ENCODE measurements at regions not wholly inside any gene's neighbourhood (a gene's known extent, or its start where the extent isn't known, plus 50 kb on each side); places are given as distances from the start of the nearest gene placed in this dataset.
"Not testable (repeated sequence)": the region's sequence is repeated elsewhere in the genome, so short reads cannot be mapped to it uniquely, and the experiment has no call there.

DNA sequence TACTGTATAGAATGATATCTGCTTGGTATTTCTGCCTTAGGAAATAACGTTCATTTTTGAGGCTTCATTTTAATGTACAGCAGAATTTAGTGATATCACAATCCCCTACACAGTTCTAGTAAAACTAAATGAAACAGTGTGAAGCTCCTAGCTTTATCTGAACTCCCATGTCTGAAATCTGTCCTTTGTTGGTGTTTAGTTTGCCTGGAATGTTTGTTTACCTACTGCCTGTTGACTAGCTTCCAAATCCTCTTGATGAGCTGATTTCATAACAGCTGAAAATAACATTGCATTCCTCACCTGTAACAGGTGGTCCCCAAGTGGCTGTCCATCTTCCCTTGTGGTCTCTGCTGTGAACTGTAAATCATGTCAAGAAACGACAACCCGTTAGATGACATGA lies 629.1 kb downstream of the TTLL7 start:
- DNase-seq: not testable (repeated sequence)

DNA sequence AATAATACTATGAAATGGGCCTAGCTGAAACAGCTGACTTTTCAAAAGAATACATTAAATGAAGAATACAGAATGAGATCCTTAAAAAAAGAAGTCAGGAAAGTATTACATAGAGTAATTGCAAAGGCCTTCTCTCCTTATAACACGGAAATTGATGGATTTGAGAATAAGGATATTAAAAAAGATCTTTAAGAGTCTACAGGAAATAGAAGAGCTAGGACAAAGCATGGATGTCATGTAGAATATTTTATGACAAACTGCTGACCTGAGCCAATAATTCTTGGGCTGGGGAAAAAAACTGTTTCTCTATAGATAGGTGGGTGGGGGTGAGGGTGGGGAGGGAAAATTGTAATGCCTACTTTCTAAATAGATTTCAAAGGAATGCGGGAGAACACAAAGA lies 633.6 kb downstream of the TTLL7 start:
- not testable (repeated sequence) for DNase-seq

DNA sequence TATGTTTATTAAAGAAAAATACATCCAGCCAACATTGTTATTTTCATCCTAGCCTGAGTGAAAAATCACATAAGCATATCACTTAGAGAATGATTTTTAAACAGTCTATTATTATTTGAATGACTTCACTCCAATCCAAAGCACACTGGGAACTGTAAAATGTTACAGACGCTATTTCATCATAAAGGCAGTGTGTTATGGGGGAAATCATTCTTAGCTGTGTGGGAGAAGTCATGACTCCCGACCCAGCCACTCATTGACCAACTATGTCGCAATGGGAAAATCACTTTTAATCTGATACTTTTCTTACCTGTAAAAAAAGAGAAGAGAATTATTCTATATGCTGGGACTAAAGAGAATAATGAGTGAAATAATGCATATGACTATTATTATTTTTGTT lies 653.6 kb downstream of the TTLL7 start:
- DNase-seq: not testable (repeated sequence)

DNA sequence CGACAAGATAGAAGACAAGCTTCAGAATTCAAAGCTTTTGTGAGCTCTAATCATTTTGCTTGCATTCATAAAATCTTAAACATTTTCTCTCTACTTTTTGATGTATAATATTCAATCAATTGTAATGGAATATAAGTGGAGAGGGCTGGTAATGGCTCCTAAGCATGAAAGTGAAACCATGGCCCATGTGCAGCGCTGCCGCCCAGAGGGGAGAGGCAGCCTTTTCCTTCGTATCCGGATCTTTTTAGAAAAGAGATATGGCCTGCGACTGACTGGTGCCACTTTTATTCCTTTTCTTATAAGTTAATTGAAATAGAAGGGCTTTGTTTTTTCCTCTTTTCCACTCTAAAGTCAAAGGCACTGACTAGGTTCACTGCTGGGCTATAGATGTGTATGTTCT lies 655.2 kb downstream of the TTLL7 start:
- DNase-seq: not testable (repeated sequence)

DNA sequence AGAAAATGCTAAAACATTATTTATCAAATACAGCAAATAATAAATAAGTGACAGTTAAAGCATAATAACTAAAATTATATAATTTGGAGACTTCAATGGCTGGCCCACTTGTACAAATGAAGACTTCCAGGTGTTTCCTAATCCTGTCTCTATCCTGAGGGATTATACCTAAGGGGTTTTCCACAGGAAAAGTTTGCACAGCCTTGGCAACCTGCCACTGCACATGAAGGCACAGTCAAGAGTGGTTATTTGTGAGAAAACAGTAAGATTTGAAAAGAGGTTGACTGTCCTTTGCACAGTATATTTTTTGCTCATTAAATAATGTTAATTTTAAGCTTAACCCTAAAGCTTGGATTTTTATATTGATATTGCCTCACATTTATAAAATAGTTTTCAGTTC lies 655.9 kb downstream of the TTLL7 start:
- not testable (repeated sequence) for DNase-seq

DNA sequence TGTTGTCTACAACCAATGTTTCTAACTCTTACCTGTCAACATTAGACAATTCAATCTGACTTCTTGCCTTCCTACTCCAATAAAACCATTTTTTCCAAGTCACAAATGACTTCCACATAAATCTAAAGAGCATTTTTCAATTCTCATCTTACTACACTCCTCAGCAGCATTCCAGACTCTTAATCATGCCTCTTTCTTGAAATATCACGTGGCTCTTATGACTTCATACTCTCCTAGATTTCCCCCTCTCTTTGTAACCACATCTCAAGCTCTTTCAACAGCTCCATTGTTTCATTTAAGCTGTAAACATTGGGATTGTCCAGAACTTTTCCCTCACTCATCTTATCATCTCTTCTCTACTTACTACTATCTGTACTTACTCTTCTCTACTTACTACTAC lies 666.6 kb downstream of the TTLL7 start:
- DNase-seq: not testable (repeated sequence)

DNA sequence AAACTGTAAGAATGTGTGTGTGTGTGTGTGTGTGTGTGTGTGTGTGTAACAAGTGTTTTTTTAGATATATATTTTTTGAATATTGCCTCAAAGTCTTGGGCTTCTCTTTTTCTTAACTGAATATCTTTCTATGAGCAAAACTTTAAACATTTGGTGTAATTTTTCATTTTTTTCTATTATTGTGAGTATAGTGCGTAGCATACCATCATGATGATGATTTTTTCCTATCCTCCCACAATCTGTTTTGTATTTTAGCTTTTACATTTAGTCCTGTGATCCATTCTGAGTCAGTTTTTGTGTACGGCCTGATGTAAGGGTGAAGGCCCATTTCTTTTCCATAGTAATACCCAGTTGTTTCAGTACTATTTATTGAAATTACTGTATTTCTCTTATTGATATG lies 680.6 kb downstream of the TTLL7 start:
- DNase-seq: no peak

DNA sequence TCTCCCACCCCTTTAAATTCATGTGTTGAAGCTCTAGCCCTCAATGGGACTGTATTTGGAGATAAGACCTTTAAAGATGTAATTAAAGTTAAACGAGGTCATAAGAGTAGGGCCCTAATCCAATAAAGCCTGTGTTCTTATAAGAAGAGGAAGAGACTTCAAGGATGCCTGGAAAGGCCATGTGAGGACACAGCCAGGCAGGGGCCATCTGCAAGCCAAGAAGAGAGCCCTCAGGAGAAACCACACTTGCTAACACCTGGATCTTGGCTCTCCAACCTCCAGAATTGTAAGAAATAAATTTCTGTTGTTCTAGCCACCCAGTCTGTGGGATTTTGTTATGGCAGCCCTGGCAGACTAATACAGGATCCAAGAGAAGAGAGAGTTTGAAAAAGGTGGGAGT lies 683.5 kb downstream of the TTLL7 start:
- not testable (repeated sequence) for DNase-seq

DNA sequence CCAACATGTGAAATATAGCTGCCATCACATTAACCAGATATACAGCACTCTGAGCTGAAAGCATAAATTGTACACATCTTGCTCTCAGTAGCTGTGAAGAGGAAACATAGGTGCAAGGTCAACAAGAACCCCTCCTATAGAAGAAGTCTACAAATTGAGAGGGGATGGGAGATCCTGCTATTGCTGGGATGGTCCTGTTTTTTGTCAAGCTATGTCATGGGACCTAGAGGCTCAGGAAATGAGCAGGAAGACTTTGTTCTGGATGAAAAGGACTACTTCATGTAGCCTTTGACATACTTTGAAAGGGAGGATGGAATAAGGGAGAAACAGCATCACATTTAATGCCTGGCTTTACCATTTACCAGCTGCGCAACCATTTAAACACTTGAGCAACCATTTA lies 688.8 kb downstream of the TTLL7 start:
- not testable (repeated sequence) for DNase-seq

DNA sequence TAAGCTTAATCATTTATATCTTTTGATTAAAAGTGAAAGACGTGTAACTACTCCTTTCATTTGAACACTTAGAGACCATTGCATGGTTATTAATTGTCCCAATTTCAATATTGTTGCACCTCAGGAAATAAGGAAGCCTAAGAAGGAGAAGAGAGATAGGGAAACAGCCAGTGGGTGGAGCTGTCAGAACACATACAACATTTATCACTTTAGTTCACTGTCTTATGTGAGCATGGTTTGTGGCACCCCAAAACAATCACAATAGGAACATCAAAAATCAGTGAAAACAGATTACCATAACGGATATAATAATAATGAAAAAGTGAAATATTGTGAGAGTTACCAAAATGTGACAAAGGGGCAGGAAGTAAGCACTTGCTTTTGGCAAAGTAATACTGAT lies 689.9 kb downstream of the TTLL7 start:
- DNase-seq: not testable (repeated sequence)

DNA sequence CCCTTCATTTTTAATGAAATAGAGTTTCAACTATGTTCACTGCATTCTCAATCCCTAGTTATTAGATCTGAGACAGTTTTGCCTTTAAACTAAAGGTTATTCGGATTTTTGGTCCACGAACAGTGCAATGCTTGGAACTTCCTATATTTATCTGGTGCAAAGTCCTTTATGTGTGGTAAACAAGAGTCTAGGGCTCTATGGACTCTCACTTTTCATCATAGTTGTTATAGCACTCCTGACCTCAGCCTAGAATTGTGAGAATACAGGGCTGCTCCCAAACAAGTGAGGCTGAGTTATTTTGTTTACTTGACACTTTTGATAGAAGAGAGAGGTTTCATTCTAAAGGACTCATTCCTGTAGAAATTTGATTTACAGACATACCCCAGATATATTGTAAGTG lies 692.1 kb downstream of the TTLL7 start:
- not testable (repeated sequence) for DNase-seq

DNA sequence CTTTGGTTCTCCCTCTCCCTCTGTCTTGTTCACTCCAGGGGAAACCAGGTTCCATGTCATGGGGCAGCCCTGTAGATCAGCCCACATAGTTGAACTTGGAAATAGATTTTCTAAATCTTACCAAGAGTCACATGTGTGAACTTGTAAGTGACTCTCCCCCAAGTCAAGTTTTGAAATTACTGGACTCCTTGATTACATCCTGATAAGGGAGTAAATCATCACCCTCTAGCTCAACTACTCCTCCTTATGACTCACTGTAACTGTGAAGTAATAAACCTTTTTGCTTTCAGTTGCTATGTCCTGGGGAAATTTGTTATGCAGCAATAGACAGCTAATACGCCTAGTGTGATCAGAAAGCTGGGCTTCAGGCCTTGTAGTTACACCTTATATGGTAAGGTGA lies 703.3 kb downstream of the TTLL7 start:
- DNase-seq: not testable (repeated sequence)

DNA sequence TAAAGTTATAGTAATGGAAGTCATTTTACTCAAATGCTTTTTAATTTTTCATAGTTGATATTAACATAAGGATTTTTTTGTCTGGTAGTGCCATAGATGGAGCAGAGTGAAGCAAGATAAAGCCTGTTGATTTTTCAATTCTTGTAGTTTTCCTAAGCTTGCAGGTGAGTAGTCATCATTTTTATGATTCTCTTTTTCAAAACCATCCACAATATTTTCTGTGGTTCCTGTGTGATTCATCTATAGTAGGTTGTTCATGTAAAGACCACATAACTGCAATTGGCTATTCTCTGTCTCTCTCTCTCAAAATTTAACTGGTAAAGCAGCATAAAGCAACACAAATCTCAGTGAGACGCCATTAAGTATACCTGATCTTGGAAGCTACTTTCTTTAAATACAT lies 711.5 kb downstream of the TTLL7 start:
- not testable (repeated sequence) for DNase-seq

DNA sequence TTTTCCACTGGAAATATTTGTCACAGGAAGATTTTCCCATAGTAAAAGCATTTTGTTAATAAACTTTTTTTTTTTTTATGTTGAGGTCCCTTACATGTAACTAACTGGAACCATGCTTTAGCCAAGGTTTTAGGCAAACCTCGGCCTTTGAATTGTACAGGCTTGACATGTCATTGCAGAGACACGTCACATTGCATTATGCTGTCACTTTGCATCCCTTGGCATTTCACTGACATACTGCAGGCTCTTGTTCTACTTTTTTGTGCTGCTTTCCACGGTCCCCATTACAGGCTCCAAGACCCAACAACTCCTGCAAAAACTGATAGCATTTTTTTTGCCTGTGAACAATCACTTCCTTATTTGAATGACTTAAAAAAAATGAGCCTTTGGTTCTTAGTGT lies 724.3 kb downstream of the TTLL7 start:
- DNase-seq: not testable (repeated sequence)

DNA sequence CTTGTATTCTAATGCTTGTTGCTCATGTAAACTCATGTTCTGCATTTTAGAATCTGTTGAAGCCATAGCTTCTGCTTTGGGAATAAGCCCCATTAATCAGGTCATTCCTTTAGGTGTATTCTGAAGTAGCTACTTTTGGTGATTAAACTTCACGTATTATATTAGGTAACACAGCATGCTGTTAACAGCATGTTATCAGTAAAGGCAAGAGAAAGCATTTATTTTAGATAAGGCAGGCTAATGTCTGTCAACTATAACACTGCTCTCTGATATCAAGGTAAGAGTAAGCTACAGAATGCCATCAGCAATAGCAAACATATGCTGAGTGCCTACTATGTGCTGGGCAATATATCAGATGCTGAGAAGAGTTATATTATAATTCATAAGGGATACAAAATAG lies 726.4 kb downstream of the TTLL7 start:
- DNase-seq: not testable (repeated sequence)

DNA sequence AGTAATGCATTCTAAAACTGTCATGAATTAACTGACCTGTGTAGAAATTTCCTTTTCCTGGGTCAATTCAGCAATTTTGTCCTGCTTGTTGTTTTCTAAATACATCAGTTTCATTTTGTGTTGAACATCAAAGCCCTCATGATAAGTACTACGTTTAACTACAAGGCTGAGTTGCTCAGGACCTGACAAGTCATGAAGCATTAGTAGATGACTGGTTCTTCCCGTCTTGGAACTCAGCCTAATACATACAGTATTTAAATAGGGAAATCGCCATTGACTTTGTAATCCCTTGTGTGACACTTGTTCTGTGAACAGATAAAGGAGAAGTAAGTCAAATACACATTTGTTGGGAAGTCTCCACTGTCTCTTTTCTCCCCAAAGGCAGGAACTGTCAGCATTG lies 727.1 kb downstream of the TTLL7 start:
- DNase-seq: not testable (repeated sequence)

DNA sequence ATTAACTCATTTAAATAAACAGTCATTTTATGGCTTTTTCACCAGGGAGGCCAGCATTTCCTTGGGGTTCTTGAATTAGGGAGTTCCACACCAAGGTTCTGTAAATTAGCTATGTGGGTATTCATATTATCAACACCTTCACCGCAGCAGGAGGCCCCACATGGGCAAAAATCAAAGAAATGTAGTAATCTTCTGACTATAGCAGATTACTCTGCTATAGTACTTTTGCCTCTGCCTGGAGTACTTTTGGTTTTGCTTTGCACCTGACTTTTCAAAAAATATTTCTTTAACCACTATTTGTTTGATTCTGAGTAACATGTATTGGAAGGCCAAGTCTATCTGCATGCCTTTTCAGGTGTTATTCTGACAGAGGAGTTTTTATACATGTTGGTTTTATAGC lies 728.1 kb downstream of the TTLL7 start:
- DNase-seq: not testable (repeated sequence)

DNA sequence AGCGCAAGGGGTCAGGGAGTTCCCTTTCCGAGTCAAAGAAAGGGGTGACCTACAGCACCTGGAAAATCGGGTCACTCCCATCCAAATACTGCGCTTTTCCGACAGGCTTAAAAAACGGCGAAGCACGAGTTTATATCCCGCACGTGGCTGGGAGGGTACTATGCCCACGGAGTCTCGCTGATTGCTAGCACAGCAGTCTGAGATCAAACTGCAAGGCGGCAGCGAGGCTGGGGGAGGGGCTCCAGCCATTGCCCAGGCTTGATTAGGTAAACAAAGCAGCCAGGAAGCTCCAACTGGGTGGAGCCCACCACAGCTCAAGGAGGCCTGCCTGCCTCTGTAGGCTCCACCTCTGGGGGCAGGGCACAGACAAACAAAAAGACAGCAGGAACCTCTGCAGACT lies 735.1 kb downstream of the TTLL7 start:
- not testable (repeated sequence) for DNase-seq

DNA sequence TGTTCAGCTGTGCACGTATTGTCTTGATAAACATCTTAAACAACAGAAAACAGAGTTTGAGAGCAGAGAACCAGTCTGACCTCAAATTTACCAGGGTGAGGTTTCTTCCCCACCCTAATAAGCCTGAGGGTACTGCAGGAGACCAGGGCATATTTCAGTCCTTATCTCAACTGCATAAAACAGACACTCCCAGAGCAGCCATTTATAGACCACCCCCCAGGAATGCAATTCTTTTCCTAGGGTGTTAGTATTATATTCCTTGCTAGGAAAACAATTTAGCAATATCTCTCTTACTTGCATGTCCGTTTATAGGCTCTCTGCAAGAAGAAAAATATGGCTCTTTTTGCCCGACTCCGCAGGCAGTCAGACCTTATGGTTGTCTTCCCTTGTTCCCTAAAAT lies 747.2 kb downstream of the TTLL7 start:
- not testable (repeated sequence) for DNase-seq

DNA sequence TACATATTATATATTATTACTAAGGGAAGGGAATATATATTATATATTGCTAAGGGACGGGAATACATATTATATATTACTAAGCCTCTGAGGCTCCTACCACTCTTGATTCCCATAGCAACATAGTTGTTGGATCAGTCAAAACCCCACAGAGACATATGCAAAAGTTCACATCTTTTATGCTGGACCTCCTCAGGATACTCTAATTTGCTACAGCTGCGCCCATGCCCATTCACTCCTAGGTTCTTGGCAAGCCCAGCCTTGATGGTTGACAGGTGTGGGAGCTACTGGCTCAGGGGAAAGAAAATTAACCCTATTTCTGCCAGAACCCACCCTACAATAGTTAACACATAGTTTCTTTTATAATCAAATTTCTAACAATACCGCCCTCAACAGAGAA lies 752.2 kb downstream of the TTLL7 start:
- not testable (repeated sequence) for DNase-seq

DNA sequence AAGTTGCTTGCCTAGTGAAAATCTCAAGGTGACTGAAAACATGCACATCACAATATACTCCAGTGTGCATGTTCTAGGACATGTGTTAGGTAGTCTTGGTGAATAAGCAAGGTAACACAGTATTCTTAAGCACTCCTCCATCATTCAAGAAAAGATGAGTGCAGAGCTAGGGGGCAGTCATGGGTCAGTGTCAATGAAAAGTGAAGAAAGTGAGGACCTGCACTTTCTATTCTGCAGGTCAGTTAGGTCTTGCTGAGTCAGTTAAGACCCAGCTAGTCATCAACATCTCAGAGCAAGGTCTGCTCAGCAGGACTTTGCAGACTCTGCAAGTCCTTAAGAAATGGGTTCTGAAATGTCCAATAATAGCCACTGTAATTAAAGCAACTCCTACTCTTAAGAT lies 754.1 kb downstream of the TTLL7 start:
- not testable (repeated sequence) for DNase-seq

DNA sequence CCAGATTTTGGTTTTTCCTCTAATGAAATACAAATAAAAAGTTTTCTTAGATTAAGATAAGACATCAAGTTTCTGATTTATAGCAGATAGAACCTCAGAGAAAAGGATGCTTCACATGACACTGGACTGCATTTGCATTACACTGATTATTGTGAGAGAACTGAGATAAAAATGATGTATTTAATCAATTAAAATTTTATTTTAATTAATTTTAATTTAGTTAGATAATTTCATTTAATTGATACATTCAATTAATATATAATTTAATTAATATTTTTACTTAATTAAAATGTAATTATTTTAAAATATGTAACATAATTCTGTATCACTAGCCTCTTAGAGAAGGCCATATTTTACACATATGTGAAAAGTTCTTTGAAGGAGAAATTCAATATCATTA lies 759.4 kb downstream of the TTLL7 start:
- DNase-seq: not testable (repeated sequence)

DNA sequence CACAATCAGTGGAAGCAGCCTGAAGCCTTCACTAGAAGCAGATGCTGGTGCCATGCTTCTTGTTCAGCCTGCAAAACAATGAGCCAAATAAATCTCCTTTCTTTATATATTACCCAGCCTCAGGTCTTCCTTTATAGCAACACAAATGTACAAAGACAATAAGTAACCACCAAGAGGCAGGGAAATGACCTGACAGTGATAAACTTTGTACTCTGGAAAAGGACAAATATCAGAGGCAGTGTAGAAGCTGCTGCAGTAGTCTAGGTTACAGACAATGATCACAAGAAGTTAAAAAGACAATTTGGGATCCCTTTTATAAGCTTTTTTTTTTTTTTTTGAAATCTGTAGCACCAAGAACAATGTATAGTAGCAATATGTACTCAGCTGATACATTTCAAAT lies 760.3 kb downstream of the TTLL7 start:
- not testable (repeated sequence) for DNase-seq

DNA sequence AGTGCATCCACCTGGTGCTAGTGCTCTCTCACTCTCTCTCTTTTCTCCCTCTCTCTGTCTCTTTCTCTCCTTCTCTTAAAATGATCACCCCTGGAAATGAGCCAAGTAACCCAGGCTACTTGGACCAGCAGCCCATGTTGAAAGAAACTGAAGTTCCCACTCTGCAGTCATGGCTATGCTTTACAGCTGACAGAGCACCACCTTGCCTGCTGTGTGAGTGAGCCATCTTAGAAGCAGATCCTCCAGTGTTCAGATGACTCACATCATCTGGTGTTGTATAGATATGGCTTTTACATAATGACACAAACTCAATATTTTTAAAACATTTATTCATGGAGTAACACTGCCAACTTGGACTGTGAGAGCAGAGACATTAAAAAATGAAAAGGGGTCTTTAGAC lies 779.1 kb downstream of the TTLL7 start:
- DNase-seq: not testable (repeated sequence)

DNA sequence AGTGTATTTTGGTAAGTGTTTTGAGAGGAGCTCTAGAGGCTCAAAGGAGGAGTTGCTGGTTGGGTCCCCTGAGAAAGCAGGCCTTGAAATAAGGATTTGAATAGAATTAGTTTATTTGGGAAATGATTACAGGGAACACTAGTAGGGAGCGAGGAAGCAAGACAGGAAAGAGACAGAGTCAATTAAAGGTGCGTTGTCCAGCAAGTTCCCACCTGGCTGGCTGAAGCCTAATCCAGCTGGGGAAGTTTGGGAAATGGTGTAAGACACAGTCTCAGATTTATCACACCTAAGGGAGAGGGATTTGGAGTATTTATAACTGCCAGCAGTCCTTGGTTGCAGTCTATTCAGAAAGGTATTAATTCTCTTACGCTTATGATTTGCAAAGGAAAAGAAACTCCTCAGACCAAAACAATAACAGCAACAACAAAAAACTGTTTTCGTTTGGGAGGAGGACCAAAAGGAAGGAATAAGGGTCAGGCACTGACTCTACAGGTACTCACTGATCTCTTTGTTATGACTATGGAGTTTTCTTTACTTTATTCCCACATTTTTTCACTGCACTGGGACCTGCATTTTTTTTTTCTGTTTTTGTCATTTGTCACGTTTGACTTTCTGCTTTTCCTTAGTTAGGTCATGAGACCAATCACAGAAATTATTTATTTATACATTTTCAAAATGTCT lies 780.8 kb downstream of the TTLL7 start:
- DNase-seq: not testable (repeated sequence)
